ENCODE measurements at regions not wholly inside any gene's neighbourhood (a gene's known extent, or its start where the extent isn't known, plus 50 kb on each side); places are given as distances from the start of the nearest gene placed in this dataset.

- TF ChIP-seq POLR2A (IDR thresholded peaks at IDR 0.05) (no peak), CTCF (IDR thresholded peaks at IDR 0.05) (no peak)
Observed at GRCh38 chr12:37666069-37666781, 650.3 kb upstream of the ALG10B start.
